ENCODE measurements at regions not wholly inside any gene's neighbourhood (a gene's known extent, or its start where the extent isn't known, plus 50 kb on each side); places are given as distances from the start of the nearest gene placed in this dataset.
A peak's percentile ranks its signal among the peaks of the same experiment; 100 is the strongest.

GRCh38 chr2:152227969-152228592 is 52.5 kb upstream of the STAM2 start:
- no peak for DNase-seq (ENCODE audit: low spot score)

GRCh38 chr2:152231446-152231845 is 55.9 kb upstream of the STAM2 start:
- no peak for DNase-seq (ENCODE audit: low spot score)

- no peak for DNase-seq (ENCODE audit: low spot score)
Measured at GRCh38 chr2:152234277-152234676, 58.7 kb upstream of the STAM2 start.

- no peak for DNase-seq (ENCODE audit: low spot score)
Measured at GRCh38 chr2:152236191-152236925, 60.8 kb upstream of the STAM2 start.

- no peak for DNase-seq (ENCODE audit: low spot score)
Measured at GRCh38 chr2:152238016-152238415, 62.5 kb upstream of the STAM2 start.

- peak; percentile 91 for DNase-seq (ENCODE audit: low spot score)
Measured at GRCh38 chr2:152240559-152241231, 65.1 kb upstream of the STAM2 start.

- no peak for DNase-seq (ENCODE audit: low spot score)
Measured at GRCh38 chr2:152241948-152242729, 66.6 kb upstream of the STAM2 start.

GRCh38 chr2:152242787-152243472 is 67.4 kb upstream of the STAM2 start:
- no peak for DNase-seq (ENCODE audit: low spot score)

- no peak for DNase-seq (ENCODE audit: low spot score)
Measured at GRCh38 chr2:152243761-152244640, 68.4 kb upstream of the STAM2 start.

GRCh38 chr2:152245653-152246052 is 70.1 kb upstream of the STAM2 start:
- no peak for DNase-seq (ENCODE audit: low spot score)

GRCh38 chr2:152246686-152247336 is 71.2 kb upstream of the STAM2 start:
- no peak for DNase-seq (ENCODE audit: low spot score)

GRCh38 chr2:152247337-152247695 is 71.8 kb upstream of the STAM2 start:
- no peak for DNase-seq (ENCODE audit: low spot score)

- DNase-seq (ENCODE audit: low spot score), result no peak
Measured at GRCh38 chr2:152250421-152251100, 75.0 kb upstream of the STAM2 start.

- DNase-seq (ENCODE audit: low spot score), result no peak
Measured at GRCh38 chr2:152251211-152251610, 75.6 kb upstream of the STAM2 start.

- no peak for DNase-seq (ENCODE audit: low spot score)
Measured at GRCh38 chr2:152251811-152252210, 76.2 kb upstream of the STAM2 start.

- DNase-seq (ENCODE audit: low spot score), result no peak
Measured at GRCh38 chr2:152254486-152254885, 78.9 kb upstream of the STAM2 start.

- DNase-seq (ENCODE audit: low spot score), result no peak
Measured at GRCh38 chr2:152254976-152255375, 79.4 kb upstream of the STAM2 start.

- no peak for DNase-seq (ENCODE audit: low spot score)
Measured at GRCh38 chr2:152255918-152256317, 79.1 kb upstream of the FMNL2 start.

- no peak for DNase-seq (ENCODE audit: low spot score)
Measured at GRCh38 chr2:152260939-152261338, 74.0 kb upstream of the FMNL2 start.

GRCh38 chr2:152263911-152264310 is 71.1 kb upstream of the FMNL2 start:
- DNase-seq (ENCODE audit: low spot score), result no peak
